Spleen (tissue), 11 donors: ENCODE measurements at regions not wholly inside any gene's neighbourhood (a gene's known extent, or its start where the extent isn't known, plus 50 kb on each side); places are given as distances from the start of the nearest gene placed in this dataset.

Source experiments
- DNase-seq: peaks from one replicate; pipeline ENCODE4 v3.0.0-alpha.2; 2020
- H3K27ac ChIP-seq, 8 donors: fragments of 200-600 bp; sonication (generic) in 7 of 8; 1 replicate in 4 of 8; 2 replicates in 4 of 8; pipeline versions ENCODE4 v1.5.0 to v1.8.0; 2016 to 2021; ENCODE audit warnings: inconsistent platforms in 4 of 8, mild to moderate bottlenecking in 4 of 8, moderate library complexity in 1 of 8
- H3K27me3 ChIP-seq, 7 donors: fragments of 200-600 bp; sonication (generic) in 6 of 7; replicated peaks in 1 of 7; 1 replicate in 4 of 7; 2 replicates in 3 of 7; pipeline versions ENCODE4 v1.5.0 to v1.8.0; 2016 to 2021; ENCODE audit warnings: inconsistent platforms in 3 of 7, mild to moderate bottlenecking in 1 of 7
- H3K36me3 ChIP-seq, 6 donors: fragments of 200-600 bp; sonication (generic) in 5 of 6; 1 replicate in 4 of 6; 2 replicates in 2 of 6; pipeline versions ENCODE4 v1.5.0 to v1.8.0; 2016 to 2021; ENCODE audit warnings: inconsistent platforms in 2 of 6
- H3K4me1 ChIP-seq, 6 donors: fragments of 200-600 bp; sonication (generic) in 5 of 6; 1 replicate in 3 of 6; 2 replicates in 3 of 6; pipeline versions ENCODE4 v1.5.0 to v1.8.0; 2016 to 2021; ENCODE audit warnings: inconsistent platforms in 3 of 6
- H3K4me3 ChIP-seq, 8 donors: fragments of 200-600 bp; sonication (generic) in 7 of 8; 1 replicate in 4 of 8; 2 replicates in 4 of 8; pipeline versions ENCODE4 v1.5.0 to v1.8.0; 2016 to 2021; ENCODE audit warnings: inconsistent platforms in 4 of 8, mild to moderate bottlenecking in 4 of 8, moderate library complexity in 2 of 8
- H3K9me3 ChIP-seq, 8 donors: fragments of 200-600 bp; sonication (generic) in 7 of 8; 1 replicate in 4 of 8; 2 replicates in 4 of 8; pipeline versions ENCODE4 v1.5.0 to v1.8.0; 2016 to 2021; ENCODE audit warnings: inconsistent platforms in 4 of 8
- POLR2A ChIP-seq, 3 donors: fragments of 450-650 bp; IDR thresholded peaks; one replicate each; pipeline ENCODE4 v1.5.1; 2017; ENCODE audit warnings: antibody characterized with exemption in 3 of 3, mild to moderate bottlenecking in 1 of 3
- POLR2AphosphoS5 ChIP-seq, 3 donors: sonication (generic); formaldehyde crosslinking; IDR thresholded peaks; one replicate each; pipeline ENCODE4 v1.5.1; 2017; ENCODE audit warnings: antibody characterized with exemption in 3 of 3
- WGBS, 5 donors: extraction: QIAGEN DNeasy Blood & Tissue Kit in 3 of 5; methylation state at CpG; one replicate each; pipeline versions ENCODE4 v1.1.5 to v1.1.7; 2013 to 2018; 5-methylcytosine and 5-hydroxymethylcytosine counted together
- intact Hi-C: fragments of 100-400 bp; cut with DNase I; formaldehyde crosslinking; loops from one replicate; pipeline ENCODE4 v1.15.0; 2023; ENCODE audit warnings: low total_unique reads
- TF ChIP-seq, protein P1 (sequence below), 11 experiments: fragments of 200-600 bp in 7 of 11; fragments of 450-650 bp in 4 of 11; sonication (generic) in 4 of 11; IDR thresholded peaks in 8 of 11; conservative IDR thresholded peaks in 3 of 11; 1 replicate in 7 of 11; 2 replicates in 4 of 11; pipeline versions ENCODE4 v1.4.0 to v1.8.0; 2016 to 2021; ENCODE audit warnings: antibody characterized with exemption in 11 of 11, inconsistent platforms in 4 of 11, mild to moderate bottlenecking in 1 of 11
- donor health status: healthy with polysubstance abuse.
- donor health status: DM: no; HTN: no; CAD: no; lungs with moderate emphysema.
- donor health status: DM: no; HTN: no; CAD: no.
- donor health status: Bipolar disorder and iron deficiency.
- donor health status: healthy.
- donor health status: DM: no; HTN: no; CAD: no.
- donor health status: DM: yes; HTN: yes; CAD: no.

DNA sequence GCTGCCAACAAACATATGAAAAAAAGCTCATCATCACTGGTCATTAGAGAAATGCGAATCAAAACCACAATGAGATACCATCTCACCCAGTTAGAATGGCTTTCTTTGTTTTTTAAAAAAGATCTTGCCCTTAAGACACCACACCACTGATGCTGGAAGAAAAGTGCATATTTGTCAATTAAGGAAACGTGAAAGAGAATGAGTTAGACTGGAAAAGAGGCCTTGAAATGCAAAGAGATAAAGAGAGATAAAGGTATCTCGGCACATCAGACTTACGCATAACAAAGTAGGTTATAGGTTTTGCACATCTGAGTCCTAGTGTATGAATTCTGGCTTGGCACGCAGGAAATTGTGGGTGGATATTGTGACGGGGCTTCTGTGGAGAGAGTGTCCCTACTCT, 149.5 kb downstream of the MTX2 start:
- DNase-seq: no peak
- Histone ChIP-seq H3K36me3 (no peaks in the 10 kb centered on the region), H3K27ac (no peak overlapping the region), H3K4me3 (no peak overlapping the region), H3K9me3 (no peaks in the 10 kb centered on the region), H3K27me3 (peaks cover 0 to 19% (median 0%) of the 10 kb centered on the region in 7 donors), H3K4me1 (no peaks in the 10 kb centered on the region)
- intact Hi-C loops: no loop called here
- 83 to 91% (median 88%) methylated on average over 6 of the region's 6 CpGs for WGBS, 5 donors
- TF ChIP-seq, protein P1, sequence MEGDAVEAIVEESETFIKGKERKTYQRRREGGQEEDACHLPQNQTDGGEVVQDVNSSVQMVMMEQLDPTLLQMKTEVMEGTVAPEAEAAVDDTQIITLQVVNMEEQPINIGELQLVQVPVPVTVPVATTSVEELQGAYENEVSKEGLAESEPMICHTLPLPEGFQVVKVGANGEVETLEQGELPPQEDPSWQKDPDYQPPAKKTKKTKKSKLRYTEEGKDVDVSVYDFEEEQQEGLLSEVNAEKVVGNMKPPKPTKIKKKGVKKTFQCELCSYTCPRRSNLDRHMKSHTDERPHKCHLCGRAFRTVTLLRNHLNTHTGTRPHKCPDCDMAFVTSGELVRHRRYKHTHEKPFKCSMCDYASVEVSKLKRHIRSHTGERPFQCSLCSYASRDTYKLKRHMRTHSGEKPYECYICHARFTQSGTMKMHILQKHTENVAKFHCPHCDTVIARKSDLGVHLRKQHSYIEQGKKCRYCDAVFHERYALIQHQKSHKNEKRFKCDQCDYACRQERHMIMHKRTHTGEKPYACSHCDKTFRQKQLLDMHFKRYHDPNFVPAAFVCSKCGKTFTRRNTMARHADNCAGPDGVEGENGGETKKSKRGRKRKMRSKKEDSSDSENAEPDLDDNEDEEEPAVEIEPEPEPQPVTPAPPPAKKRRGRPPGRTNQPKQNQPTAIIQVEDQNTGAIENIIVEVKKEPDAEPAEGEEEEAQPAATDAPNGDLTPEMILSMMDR (IDR thresholded peaks at IDR 0.05 in 8 of 11, conservative IDR thresholded peaks at IDR 0.05 in 3 of 11): no peak

DNA sequence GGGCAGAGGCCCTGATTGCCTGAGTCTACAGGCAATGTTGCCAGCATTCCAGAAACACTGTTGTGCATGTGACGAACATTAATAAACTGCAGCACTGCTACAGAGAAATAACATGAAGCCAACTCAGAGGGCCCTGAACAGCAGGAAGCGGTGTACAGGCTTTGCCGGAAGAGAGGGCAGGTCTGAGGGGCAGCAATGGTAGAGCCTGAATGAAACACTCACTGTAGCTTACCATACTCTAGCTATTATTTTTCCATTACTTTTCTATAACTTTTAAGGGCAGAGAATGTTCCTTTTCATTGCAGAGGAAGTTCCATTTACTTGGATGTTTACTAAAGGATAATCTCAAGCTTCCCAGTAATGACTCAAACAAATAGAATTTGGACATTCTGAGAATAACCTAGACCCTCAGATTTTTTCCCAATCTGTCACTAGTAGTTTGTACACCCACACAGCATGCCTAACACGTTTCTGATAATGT, 150.4 kb downstream of the MTX2 start:
- H3K36me3 ChIP-seq: no peaks in the 10 kb centered on the region
- TF ChIP-seq POLR2A (IDR thresholded peaks at IDR 0.05): no peak
- no peak for TF ChIP-seq POLR2AphosphoS5 (IDR thresholded peaks at IDR 0.05)
- TF ChIP-seq, protein P1 (IDR thresholded peaks at IDR 0.05 in 8 of 11, conservative IDR thresholded peaks at IDR 0.05 in 3 of 11): no peak
- intact Hi-C loops: no loop called here
- no peaks in the 10 kb centered on the region for H3K4me1 ChIP-seq
- peaks cover 0 to 19% (median 0%) of the 10 kb centered on the region in 7 donors for H3K27me3 ChIP-seq
- no peak overlapping the region for H3K4me3 ChIP-seq
- WGBS, 5 donors: 64 to 78% (median 73%) methylated on average over 4 of the region's 4 CpGs
- no peak for DNase-seq
- H3K9me3 ChIP-seq: no peaks in the 10 kb centered on the region
- no peak overlapping the region for H3K27ac ChIP-seq

DNA sequence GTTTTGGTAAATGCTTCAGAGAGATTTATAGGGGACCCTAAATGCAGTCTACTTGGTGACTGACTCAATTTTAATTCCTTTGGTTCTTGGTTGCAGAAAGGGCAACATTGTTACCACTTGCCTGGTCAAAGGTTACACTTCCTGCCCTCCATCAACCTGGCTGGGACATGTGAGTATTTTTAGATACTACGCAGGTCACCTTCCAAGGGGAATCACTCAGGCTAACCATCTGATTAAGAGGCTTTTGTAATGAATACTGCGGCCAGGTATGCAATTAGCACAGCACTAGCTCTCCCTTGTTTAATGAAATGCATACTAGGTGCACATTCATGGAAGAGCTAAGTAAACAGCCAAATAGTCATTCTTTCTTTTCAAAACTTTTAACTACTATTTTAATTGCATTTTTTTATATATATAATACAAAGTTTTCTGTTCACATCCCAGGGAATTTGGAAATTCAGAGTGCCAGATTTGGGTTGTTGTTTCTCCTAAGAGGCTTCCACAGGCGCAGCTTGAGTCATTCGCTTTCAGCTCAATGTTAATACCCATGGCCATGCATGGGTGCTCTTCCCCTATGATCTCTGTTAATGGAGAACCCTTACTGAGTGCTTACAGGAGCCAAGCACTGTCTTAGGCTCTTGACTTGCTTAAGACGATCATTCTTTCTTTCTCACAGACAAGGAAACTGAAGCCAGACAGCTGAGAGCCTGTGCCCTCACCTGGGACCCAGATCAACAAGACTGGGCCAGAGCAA, 152.2 kb downstream of the MTX2 start:
- no peaks in the 10 kb centered on the region for H3K36me3 ChIP-seq
- H3K4me1 ChIP-seq: no peaks in the 10 kb centered on the region
- DNase-seq: no peak
- no peak for TF ChIP-seq POLR2A (IDR thresholded peaks at IDR 0.05)
- TF ChIP-seq, protein P1 (IDR thresholded peaks at IDR 0.05 in 8 of 11, conservative IDR thresholded peaks at IDR 0.05 in 3 of 11): no peak
- no peak for TF ChIP-seq POLR2AphosphoS5 (IDR thresholded peaks at IDR 0.05)
- H3K27me3 ChIP-seq: peaks cover 0 to 4% (median 0%) of the 10 kb centered on the region in 7 donors
- 91 to 99% (median 92%) methylated on average over 5 of the region's 5 CpGs for WGBS, 5 donors
- no peaks in the 10 kb centered on the region for H3K9me3 ChIP-seq
- no peak overlapping the region for H3K27ac ChIP-seq
- no peak overlapping the region for H3K4me3 ChIP-seq
- intact Hi-C loops: no loop called here

DNA sequence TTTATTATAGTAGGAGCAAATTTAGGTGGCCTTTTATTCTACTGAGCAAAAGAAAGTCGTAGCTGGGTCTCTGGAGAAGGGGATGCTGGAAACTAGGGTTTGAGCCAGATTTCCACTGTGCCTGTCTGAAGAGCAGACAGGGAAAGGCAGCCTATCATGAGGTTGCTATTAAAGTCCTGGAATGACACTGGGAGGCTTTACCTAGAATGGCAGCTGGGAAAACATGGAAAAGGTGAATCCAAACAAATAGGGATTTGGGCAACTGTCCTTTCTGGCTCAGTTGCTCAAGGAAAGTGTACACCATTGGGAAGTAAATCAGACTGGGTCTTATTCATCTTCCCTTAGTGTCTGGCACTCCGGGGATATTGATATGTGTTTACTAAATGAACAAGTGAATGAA, 154.6 kb downstream of the MTX2 start:
- 35 to 46% (median 43%) methylated on average over 2 of the region's 2 CpGs for WGBS, 5 donors
- Histone ChIP-seq H3K36me3 (no peaks in the 10 kb centered on the region), H3K9me3 (peaks cover 0 to 3% (median 0%) of the 10 kb centered on the region in 8 donors), H3K27ac (no peak overlapping the region), H3K4me1 (no peaks in the 10 kb centered on the region), H3K27me3 (peaks cover 0 to 4% (median 0%) of the 10 kb centered on the region in 7 donors), H3K4me3 (no peak overlapping the region)
- TF ChIP-seq, protein P1 (IDR thresholded peaks at IDR 0.05 in 8 of 11, conservative IDR thresholded peaks at IDR 0.05 in 3 of 11): no peak
- TF ChIP-seq POLR2AphosphoS5 (IDR thresholded peaks at IDR 0.05): no peak
- no peak for TF ChIP-seq POLR2A (IDR thresholded peaks at IDR 0.05)
- DNase-seq: no peak
- intact Hi-C loops: no loop called here
